DND-41 (cell line): ENCODE measurements at regions not wholly inside any gene's neighbourhood (a gene's known extent, or its start where the extent isn't known, plus 50 kb on each side); places are given as distances from the start of the nearest gene placed in this dataset.

ENCODE experiments used
- ATAC-seq: fragments of 200-7000 bp; cut with Tn5 transposase; 3 replicates; pipeline ENCODE4 v1.9.1; 2021; ENCODE audit warnings: low read depth; ENCODE audit not compliant: insufficient read depth
- DNase-seq: peaks from one replicate; pipeline ENCODE4 v3.0.0-alpha.2; 2020
- H2AFZ ChIP-seq: 2 replicates; pipeline ENCODE4 v1.6.0; 2012; ENCODE audit warnings: low read depth, low read length
- H3K27ac ChIP-seq: 2 replicates; pipeline ENCODE4 v1.5.1; 2012; ENCODE audit warnings: low read length, inconsistent platforms
- H3K27me3 ChIP-seq: fragments of 200-600 bp; sonication (generic); 2 replicates; pipeline ENCODE4 v1.6.0; 2012; ENCODE audit warnings: low read length, mild to moderate bottlenecking, inconsistent platforms; ENCODE audit not compliant: insufficient read depth, poor library complexity
- H3K36me3 ChIP-seq: 2 replicates; pipeline ENCODE4 v1.5.1; 2012; ENCODE audit warnings: low read length, inconsistent platforms; ENCODE audit not compliant: insufficient read depth
- H3K4me1 ChIP-seq: 2 replicates; pipeline ENCODE4 v1.5.1; 2012; ENCODE audit warnings: mild to moderate bottlenecking, low read length; ENCODE audit not compliant: insufficient read depth
- H3K4me2 ChIP-seq: 2 replicates; pipeline ENCODE4 v1.6.0; 2012; ENCODE audit warnings: mild to moderate bottlenecking, moderate library complexity, low read length, inconsistent platforms; ENCODE audit not compliant: insufficient read depth
- H3K4me3 ChIP-seq, 2 experiments: fragments of 200-600 bp in 1 of 2; shearing (Covaris generic) in 1 of 2; 2 replicates each; pipeline ENCODE4 v1.5.1; 2012 to 2016; ENCODE audit warnings: inconsistent platforms in 2 of 2, low read length in 2 of 2, mild to moderate bottlenecking in 2 of 2, low read depth in 1 of 2, moderate library complexity in 1 of 2
- H3K79me2 ChIP-seq: 2 replicates; pipeline ENCODE4 v1.6.0; 2012; ENCODE audit warnings: low read length, inconsistent platforms; ENCODE audit not compliant: insufficient read depth
- H3K9ac ChIP-seq: 2 replicates; pipeline ENCODE4 v1.6.0; 2012; ENCODE audit warnings: low read depth, mild to moderate bottlenecking, inconsistent platforms, low read length, moderate library complexity
- H3K9me3 ChIP-seq: 2 replicates; pipeline ENCODE4 v1.5.1; 2012; ENCODE audit warnings: low read length, moderate library complexity, mild to moderate bottlenecking, inconsistent platforms; ENCODE audit not compliant: insufficient read depth, severe bottlenecking
- H4K20me1 ChIP-seq: 2 replicates; pipeline ENCODE4 v1.6.0; 2012; ENCODE audit warnings: low read length; ENCODE audit not compliant: insufficient read depth
- EZH2 ChIP-seq: IDR thresholded peaks from 3 replicates; pipeline ENCODE4 v1.6.1; 2012; ENCODE audit warnings: borderline replicate concordance, low read depth, mild to moderate bottlenecking, moderate library complexity, low read length, inconsistent platforms; ENCODE audit not compliant: severe bottlenecking
- TF ChIP-seq, protein P1 (sequence below): IDR thresholded peaks from 2 replicates; pipeline ENCODE4 v1.5.1; 2012; ENCODE audit warnings: borderline replicate concordance, low read length, moderate library complexity, mild to moderate bottlenecking; ENCODE audit not compliant: poor library complexity, severe bottlenecking; ENCODE audit errors: extremely low read depth

DNA sequence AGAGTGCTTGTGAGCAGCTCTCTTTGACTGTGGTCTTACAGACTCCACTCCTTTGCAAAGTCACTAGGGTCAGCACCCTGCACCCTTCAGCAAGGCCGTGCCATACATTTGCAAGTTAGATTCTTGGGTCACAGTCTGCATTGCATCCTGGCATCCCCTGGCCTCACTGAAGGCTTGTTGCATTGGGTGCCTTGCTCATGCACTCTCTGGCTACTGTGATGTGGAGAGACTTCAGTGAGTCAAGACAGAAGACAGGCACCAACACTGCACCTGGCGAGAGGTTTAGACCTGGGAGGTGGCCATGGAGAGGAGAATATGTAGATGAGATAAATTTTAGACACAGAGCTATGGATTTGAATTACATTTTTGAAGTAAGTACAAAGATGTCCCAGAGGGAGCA, 146.4 kb upstream of the COPS8 start:
- Histone ChIP-seq H4K20me1 (no peaks in the 10 kb centered on the region), H2AFZ (no peak overlapping the region), H3K27me3 (peaks cover 5% of the 10 kb centered on the region), H3K79me2 (no peaks in the 10 kb centered on the region), H3K4me2 (no peak overlapping the region), H3K27ac (no peak overlapping the region), H3K4me1 (no peaks in the 10 kb centered on the region), H3K9ac (no peak overlapping the region), H3K4me3 (no peak overlapping the region), H3K36me3 (no peaks in the 10 kb centered on the region), H3K9me3 (no peaks in the 10 kb centered on the region)
- no peak for DNase-seq
- TF ChIP-seq, protein P1, sequence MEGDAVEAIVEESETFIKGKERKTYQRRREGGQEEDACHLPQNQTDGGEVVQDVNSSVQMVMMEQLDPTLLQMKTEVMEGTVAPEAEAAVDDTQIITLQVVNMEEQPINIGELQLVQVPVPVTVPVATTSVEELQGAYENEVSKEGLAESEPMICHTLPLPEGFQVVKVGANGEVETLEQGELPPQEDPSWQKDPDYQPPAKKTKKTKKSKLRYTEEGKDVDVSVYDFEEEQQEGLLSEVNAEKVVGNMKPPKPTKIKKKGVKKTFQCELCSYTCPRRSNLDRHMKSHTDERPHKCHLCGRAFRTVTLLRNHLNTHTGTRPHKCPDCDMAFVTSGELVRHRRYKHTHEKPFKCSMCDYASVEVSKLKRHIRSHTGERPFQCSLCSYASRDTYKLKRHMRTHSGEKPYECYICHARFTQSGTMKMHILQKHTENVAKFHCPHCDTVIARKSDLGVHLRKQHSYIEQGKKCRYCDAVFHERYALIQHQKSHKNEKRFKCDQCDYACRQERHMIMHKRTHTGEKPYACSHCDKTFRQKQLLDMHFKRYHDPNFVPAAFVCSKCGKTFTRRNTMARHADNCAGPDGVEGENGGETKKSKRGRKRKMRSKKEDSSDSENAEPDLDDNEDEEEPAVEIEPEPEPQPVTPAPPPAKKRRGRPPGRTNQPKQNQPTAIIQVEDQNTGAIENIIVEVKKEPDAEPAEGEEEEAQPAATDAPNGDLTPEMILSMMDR, result no peak
- no peak for TF ChIP-seq EZH2
- no peak for ATAC-seq

DNA sequence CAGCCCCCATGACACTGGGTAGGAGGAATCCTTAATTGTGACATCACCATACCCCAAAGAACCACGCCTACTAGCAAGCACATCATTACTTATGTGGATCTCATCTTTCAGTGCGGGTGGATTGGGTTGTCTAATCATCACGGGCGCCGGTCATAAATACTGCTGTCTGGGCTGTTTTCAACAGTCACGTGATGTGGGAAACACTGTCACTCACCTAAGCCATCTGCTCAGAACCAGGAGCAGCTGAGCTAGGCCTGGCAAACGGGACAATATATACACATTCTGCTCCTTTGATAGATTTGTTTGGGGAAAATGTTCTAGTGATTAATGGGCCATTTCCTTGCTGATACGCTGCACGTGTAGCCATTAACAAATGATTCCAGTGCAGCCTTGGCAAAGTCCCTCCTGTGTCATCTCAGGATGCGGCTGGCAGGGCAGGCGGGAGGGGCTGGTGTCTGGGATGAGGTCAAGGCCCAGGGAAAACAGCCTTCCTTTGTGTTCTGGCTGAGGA, 145.9 kb upstream of the COPS8 start:
- Histone ChIP-seq H3K4me2 (no peak overlapping the region), H2AFZ (no peak overlapping the region), H3K4me3 (no peak overlapping the region), H3K4me1 (no peaks in the 10 kb centered on the region), H3K27ac (no peak overlapping the region), H3K9me3 (no peaks in the 10 kb centered on the region), H3K9ac (no peak overlapping the region), H4K20me1 (no peaks in the 10 kb centered on the region), H3K27me3 (peaks cover 2% of the 10 kb centered on the region), H3K79me2 (no peaks in the 10 kb centered on the region), H3K36me3 (no peaks in the 10 kb centered on the region)
- TF ChIP-seq, protein P1, result no peak
- no peak for TF ChIP-seq EZH2
- ATAC-seq, result no peak
- DNase-seq, result no peak

DNA sequence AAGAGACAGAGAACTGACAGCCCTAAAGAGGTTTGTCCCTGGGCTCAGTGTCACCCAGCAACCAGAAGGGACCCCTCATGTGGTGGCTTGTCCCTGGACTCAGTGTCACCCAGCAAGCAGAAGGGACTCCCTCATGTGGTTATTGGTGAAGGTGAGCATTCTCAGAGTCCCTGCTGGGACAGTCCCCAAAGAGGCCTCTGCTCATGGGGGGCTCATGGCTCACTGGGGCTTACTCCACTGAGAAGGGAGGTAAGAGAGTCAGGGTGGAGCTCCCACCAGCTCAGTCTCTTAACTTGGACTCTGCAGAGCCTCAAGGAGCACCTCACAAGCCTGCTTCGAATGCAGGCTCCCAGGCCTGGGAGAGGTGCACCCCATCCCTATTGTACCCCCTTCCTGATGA, 145.2 kb upstream of the COPS8 start:
- Histone ChIP-seq H3K27ac (no peak overlapping the region), H3K4me3 (no peak overlapping the region), H3K4me2 (no peak overlapping the region), H3K9me3 (no peaks in the 10 kb centered on the region), H4K20me1 (no peaks in the 10 kb centered on the region), H3K4me1 (no peaks in the 10 kb centered on the region), H2AFZ (no peak overlapping the region), H3K79me2 (no peaks in the 10 kb centered on the region), H3K36me3 (no peaks in the 10 kb centered on the region), H3K27me3 (no peaks in the 10 kb centered on the region), H3K9ac (no peak overlapping the region)
- TF ChIP-seq, protein P1, result no peak
- TF ChIP-seq EZH2, result no peak
- no peak for DNase-seq
- no peak for ATAC-seq
